ENCODE measurements at regions not wholly inside any gene's neighbourhood (a gene's known extent, or its start where the extent isn't known, plus 50 kb on each side); places are given as distances from the start of the nearest gene placed in this dataset.

- no peak for DNase-seq
Measured at GRCh38 chr3:165897137-165897536, 59.9 kb upstream of the BCHE start.

GRCh38 chr3:165895919-165896318 lies 58.7 kb upstream of the BCHE start:
- no peaks in the 10 kb centered on the region for H3K4me1 ChIP-seq
- H3K36me3 ChIP-seq: no peaks in the 10 kb centered on the region
- no peaks in the 10 kb centered on the region for H3K27me3 ChIP-seq
- no peak overlapping the region for H3K4me3 ChIP-seq (ENCODE audit: low read depth, low read length)
- H3K9me3 ChIP-seq: no peaks in the 10 kb centered on the region
- peak; percentile 74 for DNase-seq
- TF ChIP-seq, protein P1, sequence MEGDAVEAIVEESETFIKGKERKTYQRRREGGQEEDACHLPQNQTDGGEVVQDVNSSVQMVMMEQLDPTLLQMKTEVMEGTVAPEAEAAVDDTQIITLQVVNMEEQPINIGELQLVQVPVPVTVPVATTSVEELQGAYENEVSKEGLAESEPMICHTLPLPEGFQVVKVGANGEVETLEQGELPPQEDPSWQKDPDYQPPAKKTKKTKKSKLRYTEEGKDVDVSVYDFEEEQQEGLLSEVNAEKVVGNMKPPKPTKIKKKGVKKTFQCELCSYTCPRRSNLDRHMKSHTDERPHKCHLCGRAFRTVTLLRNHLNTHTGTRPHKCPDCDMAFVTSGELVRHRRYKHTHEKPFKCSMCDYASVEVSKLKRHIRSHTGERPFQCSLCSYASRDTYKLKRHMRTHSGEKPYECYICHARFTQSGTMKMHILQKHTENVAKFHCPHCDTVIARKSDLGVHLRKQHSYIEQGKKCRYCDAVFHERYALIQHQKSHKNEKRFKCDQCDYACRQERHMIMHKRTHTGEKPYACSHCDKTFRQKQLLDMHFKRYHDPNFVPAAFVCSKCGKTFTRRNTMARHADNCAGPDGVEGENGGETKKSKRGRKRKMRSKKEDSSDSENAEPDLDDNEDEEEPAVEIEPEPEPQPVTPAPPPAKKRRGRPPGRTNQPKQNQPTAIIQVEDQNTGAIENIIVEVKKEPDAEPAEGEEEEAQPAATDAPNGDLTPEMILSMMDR (IDR thresholded peaks at IDR 0.05; ENCODE audit: low read depth, low read length): peak; percentile 71

More at GRCh38 chr3:165897137-165897536, 59.9 kb upstream of the BCHE start:
- TF ChIP-seq, protein P1 (IDR thresholded peaks at IDR 0.05; ENCODE audit: low read depth, low read length): no peak
- no peaks in the 10 kb centered on the region for H3K9me3 ChIP-seq
- no peaks in the 10 kb centered on the region for H3K27me3 ChIP-seq
- H3K36me3 ChIP-seq: no peaks in the 10 kb centered on the region
- H3K4me1 ChIP-seq: no peaks in the 10 kb centered on the region
- H3K4me3 ChIP-seq (ENCODE audit: low read depth, low read length): no peak overlapping the region

- DNase-seq: no peak
- Histone ChIP-seq H3K27me3 (no peaks in the 10 kb centered on the region), H3K36me3 (no peaks in the 10 kb centered on the region), H3K4me3 (ENCODE audit: low read depth, low read length) (no peak overlapping the region), H3K4me1 (no peaks in the 10 kb centered on the region), H3K9me3 (no peaks in the 10 kb centered on the region)
- TF ChIP-seq, protein P1 (IDR thresholded peaks at IDR 0.05; ENCODE audit: low read depth, low read length): no peak
Measured at GRCh38 chr3:165892565-165892964, 55.3 kb upstream of the BCHE start.

All from BE2C (cell line).